IPS-15b (cell line): ENCODE measurements at regions not wholly inside any gene's neighbourhood (a gene's known extent, or its start where the extent isn't known, plus 50 kb on each side); places are given as distances from the start of the nearest gene placed in this dataset.

Experiments used
- H3K27me3 ChIP-seq: one replicate; pipeline ENCODE4 v1.6.1; 2013; ENCODE audit warnings: low read length; ENCODE audit not compliant: control insufficient read depth, insufficient read depth
- H3K36me3 ChIP-seq: one replicate; pipeline ENCODE4 v1.6.1; 2013; ENCODE audit warnings: low read length; ENCODE audit not compliant: control insufficient read depth, insufficient read depth
- H3K4me1 ChIP-seq: one replicate; pipeline ENCODE4 v1.6.1; 2013; ENCODE audit warnings: mild to moderate bottlenecking, low read length; ENCODE audit not compliant: control insufficient read depth, insufficient read depth
- H3K4me3 ChIP-seq: one replicate; pipeline ENCODE4 v1.5.1; 2013; ENCODE audit warnings: low read depth, low read length
- H3K9ac ChIP-seq: one replicate; pipeline ENCODE4 v1.6.1; 2013; ENCODE audit warnings: low read depth, mild to moderate bottlenecking, low read length
- H3K9me3 ChIP-seq: one replicate; pipeline ENCODE4 v1.6.1; 2013; ENCODE audit warnings: mild to moderate bottlenecking, low read length; ENCODE audit not compliant: control insufficient read depth, insufficient read depth

DNA sequence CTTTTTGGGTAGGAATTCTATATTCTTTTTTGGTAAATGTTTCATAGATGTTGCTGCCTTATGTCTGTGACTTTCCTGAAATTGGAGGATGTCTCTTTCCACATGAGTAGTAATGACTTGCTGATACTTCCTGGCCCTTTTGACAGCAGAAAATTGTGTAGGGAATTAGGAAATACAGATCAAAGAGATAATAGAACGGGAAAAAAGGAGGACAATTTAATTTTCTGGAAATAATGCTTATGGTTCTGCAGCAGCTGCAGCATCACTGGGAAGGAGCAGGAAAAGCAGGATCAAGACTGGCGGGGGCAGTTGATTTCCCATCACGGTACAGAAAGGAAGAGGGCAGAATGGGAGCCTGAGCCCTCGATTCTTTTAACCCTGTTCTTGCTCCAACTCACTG is 68.8 kb upstream of the PZP start:
- Histone ChIP-seq H3K36me3 (no peaks in the 10 kb centered on the region), H3K9me3 (no peaks in the 10 kb centered on the region), H3K9ac (no peak overlapping the region), H3K4me1 (no peaks in the 10 kb centered on the region), H3K27me3 (no peaks in the 10 kb centered on the region), H3K4me3 (no peak overlapping the region)

GRCh38 chr12:9273276-9273675 is 65.1 kb upstream of the PZP start:
- Histone ChIP-seq H3K36me3 (no peaks in the 10 kb centered on the region), H3K4me1 (no peaks in the 10 kb centered on the region), H3K9me3 (no peaks in the 10 kb centered on the region), H3K4me3 (no peak overlapping the region), H3K27me3 (no peaks in the 10 kb centered on the region), H3K9ac (no peak overlapping the region)

GRCh38 chr12:9271875-9272274 is 63.7 kb upstream of the PZP start:
- Histone ChIP-seq H3K9ac (no peak overlapping the region), H3K36me3 (no peaks in the 10 kb centered on the region), H3K4me1 (no peaks in the 10 kb centered on the region), H3K4me3 (no peak overlapping the region), H3K9me3 (no peaks in the 10 kb centered on the region), H3K27me3 (no peaks in the 10 kb centered on the region)

DNA sequence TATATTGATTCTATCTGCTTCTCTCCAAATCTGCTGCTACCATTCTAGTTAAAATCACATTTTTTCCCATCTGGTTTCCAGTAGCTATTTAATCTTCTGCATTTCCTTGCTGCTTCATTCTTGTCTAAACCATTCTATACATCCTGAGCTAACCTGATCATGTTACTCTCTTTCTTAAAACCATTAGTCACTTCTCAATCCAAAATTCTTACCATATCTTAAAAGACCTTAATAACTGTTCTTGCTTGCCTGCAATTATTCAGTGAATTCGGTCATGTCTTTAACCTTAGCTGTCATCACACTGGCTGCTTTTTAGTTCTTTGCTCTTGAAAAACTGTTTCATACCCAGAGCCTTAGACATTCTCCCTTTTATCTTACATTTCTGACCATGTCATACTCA is 56.4 kb upstream of the PZP start:
- no peak overlapping the region for H3K9ac ChIP-seq
- no peaks in the 10 kb centered on the region for H3K36me3 ChIP-seq
- H3K27me3 ChIP-seq, result no peaks in the 10 kb centered on the region
- H3K9me3 ChIP-seq, result no peaks in the 10 kb centered on the region
- H3K4me1 ChIP-seq, result no peaks in the 10 kb centered on the region
- no peak overlapping the region for H3K4me3 ChIP-seq

GRCh38 chr12:9260931-9261330 is 52.7 kb upstream of the PZP start:
- Histone ChIP-seq H3K36me3 (no peaks in the 10 kb centered on the region), H3K9ac (no peak overlapping the region), H3K9me3 (no peaks in the 10 kb centered on the region), H3K4me3 (no peak overlapping the region), H3K27me3 (no peaks in the 10 kb centered on the region), H3K4me1 (peaks cover 2% of the 10 kb centered on the region)

DNA sequence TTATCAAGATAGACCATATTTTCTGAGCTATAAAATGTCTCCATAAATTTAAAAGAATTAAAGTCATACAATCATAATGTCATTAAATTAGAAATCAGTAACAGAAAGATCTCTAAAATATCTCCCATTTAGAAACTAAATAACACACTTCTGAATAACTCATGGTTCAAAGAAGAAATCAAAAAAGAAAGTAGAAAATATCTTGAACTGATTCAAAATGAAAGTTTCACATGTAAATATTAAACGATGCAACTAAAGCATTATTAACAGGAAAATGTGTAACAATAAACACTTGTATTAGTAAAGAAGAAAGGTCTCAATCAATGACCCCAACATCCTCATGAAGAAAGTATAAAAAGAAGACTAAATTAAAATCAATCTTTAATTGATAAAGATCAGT is 50.5 kb upstream of the PZP start:
- no peaks in the 10 kb centered on the region for H3K36me3 ChIP-seq
- H3K4me3 ChIP-seq, result no peak overlapping the region
- no peaks in the 10 kb centered on the region for H3K9me3 ChIP-seq
- peaks cover 2% of the 10 kb centered on the region for H3K4me1 ChIP-seq
- H3K27me3 ChIP-seq, result no peaks in the 10 kb centered on the region
- no peak overlapping the region for H3K9ac ChIP-seq
